Neural progenitor cell (in vitro differentiated cells): ENCODE measurements at regions not wholly inside any gene's neighbourhood (a gene's known extent, or its start where the extent isn't known, plus 50 kb on each side); places are given as distances from the start of the nearest gene placed in this dataset.

Experiments used
- DNase-seq: peaks from one replicate; pipeline ENCODE4 v3.0.0-alpha.2; 2016; ENCODE audit warnings: low spot score
- H2AFZ ChIP-seq: fragments of 200-600 bp; sonication (generic); replicated peaks from 2 replicates; pipeline ENCODE4 v1.6.1; 2016; ENCODE audit warnings: antibody characterized with exemption
- H3F3A ChIP-seq: fragments of 200-600 bp; sonication (generic); 2 replicates; pipeline ENCODE4 v1.6.1; 2016; ENCODE audit warnings: antibody characterized with exemption, low read depth
- H3K27ac ChIP-seq: fragments of 200-600 bp; sonication (generic); 2 replicates; pipeline ENCODE4 v1.5.1; 2016; ENCODE audit warnings: mild to moderate bottlenecking
- H3K27me3 ChIP-seq: fragments of 200-600 bp; sonication (generic); 2 replicates; pipeline ENCODE4 v1.6.1; 2016; ENCODE audit warnings: mild to moderate bottlenecking, moderate library complexity
- H3K36me3 ChIP-seq: fragments of 200-600 bp; sonication (generic); 2 replicates; pipeline ENCODE4 v1.5.1; 2016
- H3K4me1 ChIP-seq: fragments of 200-600 bp; sonication (generic); 2 replicates; pipeline ENCODE4 v1.6.1; 2016; ENCODE audit warnings: mixed run types
- H3K4me2 ChIP-seq: fragments of 200-600 bp; sonication (generic); 2 replicates; pipeline ENCODE4 v1.6.1; 2016
- H3K4me3 ChIP-seq: fragments of 200-600 bp; sonication (generic); 2 replicates; pipeline ENCODE4 v1.5.1; 2016
- H3K79me2 ChIP-seq: fragments of 200-600 bp; sonication (generic); 2 replicates; pipeline ENCODE4 v1.6.1; 2016; ENCODE audit warnings: low read depth
- H3K9ac ChIP-seq: fragments of 200-600 bp; sonication (generic); 2 replicates; pipeline ENCODE4 v1.6.1; 2016
- H3K9me3 ChIP-seq: fragments of 200-600 bp; sonication (generic); 2 replicates; pipeline ENCODE4 v1.5.1; 2016; ENCODE audit warnings: low read depth
- H4K20me1 ChIP-seq: fragments of 200-600 bp; sonication (generic); 2 replicates; pipeline ENCODE4 v1.6.1; 2016; ENCODE audit warnings: low read depth
- H3K27ac Mint-ChIP-seq: 3 replicates; pipeline ENCODE4 v1.8.0; 2021; ENCODE audit warnings: mixed read lengths
- H3K27me3 Mint-ChIP-seq: 2 replicates; pipeline ENCODE4 v1.8.0; 2022; ENCODE audit warnings: low read depth, mild to moderate bottlenecking, inconsistent platforms, moderate library complexity, mixed read lengths; ENCODE audit not compliant: insufficient read depth
- H3K36me3 Mint-ChIP-seq: 3 replicates; pipeline ENCODE4 v1.8.0; 2021; ENCODE audit warnings: mixed read lengths
- H3K4me1 Mint-ChIP-seq: 3 replicates; pipeline ENCODE4 v1.8.0; 2021; ENCODE audit warnings: mixed read lengths
- H3K4me3 Mint-ChIP-seq: 3 replicates; pipeline ENCODE4 v1.8.0; 2021; ENCODE audit warnings: mild to moderate bottlenecking, moderate library complexity, mixed read lengths
- H3K9me3 Mint-ChIP-seq: 3 replicates; pipeline ENCODE4 v1.8.0; 2020; ENCODE audit warnings: mixed read lengths
- CTCF ChIP-seq: fragments of 200-600 bp; sonication (generic); IDR thresholded peaks from 2 replicates; pipeline ENCODE4 v1.5.1; 2017; ENCODE audit warnings: antibody characterized with exemption, mild to moderate bottlenecking
- EZH2 ChIP-seq: fragments of 200-600 bp; sonication (generic); IDR thresholded peaks from 2 replicates; pipeline ENCODE4 v1.6.1; 2017; ENCODE audit warnings: antibody characterized with exemption, mild to moderate bottlenecking, moderate library complexity
- EZH2phosphoT487 ChIP-seq: fragments of 200-600 bp; sonication (generic); IDR thresholded peaks from 2 replicates; pipeline ENCODE4 v1.6.1; 2017; ENCODE audit warnings: antibody characterized with exemption

DNA sequence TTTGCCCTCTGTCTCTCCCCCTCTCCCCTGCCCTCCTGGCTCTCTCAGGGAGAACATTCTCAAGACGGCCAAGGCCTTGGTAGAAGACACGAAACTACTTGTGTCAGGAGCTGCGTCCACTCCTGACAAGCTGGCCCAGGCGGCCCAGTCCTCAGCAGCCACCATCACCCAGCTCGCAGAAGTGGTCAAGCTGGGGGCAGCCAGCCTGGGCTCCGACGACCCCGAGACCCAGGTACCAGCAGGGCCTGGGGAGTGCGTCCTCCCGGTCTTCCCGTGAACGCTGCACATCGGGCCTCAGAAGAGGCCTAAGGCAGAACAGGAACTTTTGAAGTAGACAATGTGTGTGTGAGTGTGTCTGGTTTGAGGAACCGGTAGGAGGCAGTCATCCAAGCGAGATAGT lies 245.4 kb upstream of the TPM1 start:
- Histone ChIP-seq H2AFZ (no peak overlapping the region), H3K27ac (no peak overlapping the region), H3F3A (no peaks in the 10 kb centered on the region), H3K4me3 (no peak overlapping the region), H3K4me2 (no peak overlapping the region), H3K9me3 (no peaks in the 10 kb centered on the region), H3K79me2 (no peaks in the 10 kb centered on the region), H3K36me3 (no peaks in the 10 kb centered on the region), H4K20me1 (no peaks in the 10 kb centered on the region), H3K9ac (no peak overlapping the region), H3K4me1 (peaks cover 20% of the 10 kb centered on the region), H3K27me3 (no peaks in the 10 kb centered on the region)
- peaks cover 47% of the 10 kb centered on the region for H3K4me1 Mint-ChIP-seq
- no peak for DNase-seq
- H3K27ac Mint-ChIP-seq: peak overlapping the region; percentile 84
- H3K36me3 Mint-ChIP-seq: peaks cover 5% of the 10 kb centered on the region
- no peak overlapping the region for H3K4me3 Mint-ChIP-seq
- TF ChIP-seq EZH2phosphoT487 (no peak), EZH2 (no peak), CTCF (no peak)
- no peaks in the 10 kb centered on the region for H3K9me3 Mint-ChIP-seq
- H3K27me3 Mint-ChIP-seq: peaks cover 5% of the 10 kb centered on the region

DNA sequence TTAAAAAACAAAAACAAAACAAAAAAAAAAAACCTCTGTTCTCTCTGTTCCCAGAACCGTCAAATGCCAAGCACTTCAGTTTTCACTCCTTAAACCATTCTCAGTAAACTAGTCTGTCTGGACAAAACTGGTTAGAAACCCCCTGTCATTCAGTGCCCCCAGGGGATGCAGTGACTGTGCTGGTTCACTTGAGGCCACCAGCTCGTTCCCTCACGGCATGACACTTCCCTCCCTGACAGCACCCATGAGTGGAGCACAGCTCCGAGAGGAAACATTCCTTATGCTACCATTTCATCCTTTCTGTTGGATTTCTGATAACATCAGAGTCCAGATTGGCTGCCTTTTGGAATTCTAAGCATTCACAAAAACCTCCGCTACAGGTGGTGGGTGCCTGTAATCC lies 244.0 kb upstream of the TPM1 start:
- Histone ChIP-seq H4K20me1 (no peaks in the 10 kb centered on the region), H3K27me3 (no peaks in the 10 kb centered on the region), H3K4me2 (no peak overlapping the region), H3K9ac (no peak overlapping the region), H3F3A (no peaks in the 10 kb centered on the region), H3K27ac (no peak overlapping the region), H3K4me1 (peaks cover 19% of the 10 kb centered on the region), H3K36me3 (no peaks in the 10 kb centered on the region), H3K4me3 (no peak overlapping the region), H3K79me2 (no peaks in the 10 kb centered on the region), H2AFZ (no peak overlapping the region), H3K9me3 (no peaks in the 10 kb centered on the region)
- TF ChIP-seq EZH2phosphoT487 (no peak), CTCF (no peak), EZH2 (no peak)
- peaks cover 7% of the 10 kb centered on the region for H3K27me3 Mint-ChIP-seq
- no peak overlapping the region for H3K27ac Mint-ChIP-seq
- peaks cover 5% of the 10 kb centered on the region for H3K36me3 Mint-ChIP-seq
- peaks cover 45% of the 10 kb centered on the region for H3K4me1 Mint-ChIP-seq
- no peak for DNase-seq
- H3K4me3 Mint-ChIP-seq: no peak overlapping the region
- no peaks in the 10 kb centered on the region for H3K9me3 Mint-ChIP-seq

DNA sequence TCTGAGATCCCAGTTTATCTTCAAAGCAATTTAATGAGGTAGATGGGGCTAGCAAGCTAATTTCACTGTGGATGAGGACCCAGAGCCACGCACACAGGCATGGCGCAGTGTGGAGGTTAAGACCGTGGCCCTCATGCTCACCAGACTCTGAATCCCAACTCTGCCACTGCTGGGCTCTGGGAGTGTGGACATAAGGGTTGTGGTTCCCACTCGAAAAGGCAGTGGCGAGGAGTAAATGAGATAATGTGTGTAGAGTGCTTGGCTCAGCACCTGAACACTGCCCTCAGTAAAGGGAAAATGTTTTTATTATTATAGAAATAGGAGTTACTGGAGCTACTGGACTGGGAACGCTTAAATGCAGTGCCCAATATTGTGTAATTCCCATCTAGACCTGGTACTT lies 243.5 kb upstream of the TPM1 start:
- Mint-ChIP-seq H3K4me1 (peaks cover 44% of the 10 kb centered on the region), H3K27me3 (peaks cover 7% of the 10 kb centered on the region), H3K27ac (no peak overlapping the region), H3K9me3 (no peaks in the 10 kb centered on the region), H3K4me3 (no peak overlapping the region), H3K36me3 (peaks cover 5% of the 10 kb centered on the region)
- Histone ChIP-seq H3F3A (no peaks in the 10 kb centered on the region), H3K9ac (no peak overlapping the region), H3K36me3 (no peaks in the 10 kb centered on the region), H4K20me1 (no peaks in the 10 kb centered on the region), H3K27ac (no peak overlapping the region), H3K27me3 (no peaks in the 10 kb centered on the region), H3K4me3 (no peak overlapping the region), H3K79me2 (no peaks in the 10 kb centered on the region), H3K9me3 (no peaks in the 10 kb centered on the region), H3K4me1 (peaks cover 14% of the 10 kb centered on the region), H2AFZ (no peak overlapping the region), H3K4me2 (no peak overlapping the region)
- TF ChIP-seq EZH2phosphoT487 (no peak), CTCF (no peak), EZH2 (no peak)
- DNase-seq: no peak
